HepG2 (cell line): ENCODE measurements at regions not wholly inside any gene's neighbourhood (a gene's known extent, or its start where the extent isn't known, plus 50 kb on each side); places are given as distances from the start of the nearest gene placed in this dataset.

Source experiments
- ATAC-seq: fragments of 200-7000 bp; cut with Tn5 transposase; 3 replicates; pipeline ENCODE4 v1.9.1; 2020; ENCODE audit warnings: mild to moderate bottlenecking, moderate library complexity
- BruUV-seq: library from RNA; stranded (reverse); fragments of 400-500 nt; replicated peaks from 2 replicates; lab custom pipeline; 2021; lab: Mats Ljungman, UMichigan
- CTCF ChIA-PET: fragments of 300-600 bp; formaldehyde crosslinking; extraction: SDS; loops from one replicate; lab custom pipeline; 2021; ENCODE audit warnings: low total read pairs, inconsistent platforms, low intra/inter-chr PET ratio; lab: Yijun Ruan, JAX
- POLR2A ChIA-PET: fragments of 350-600 bp; sonication (Branson Sonifier 250); formaldehyde crosslinking; loops from one replicate; lab custom pipeline; 2020; ENCODE audit warnings: antibody characterized with exemption, inconsistent platforms; lab: Yijun Ruan, JAX
- DNase-seq: peaks from one replicate; pipeline ENCODE4 v3.0.0-alpha.2; 2015; ENCODE audit warnings: low spot score
- FAIRE-seq: peaks from 3 replicates; lab custom pipeline; 2011; peaks lifted over from hg19 to GRCh38; lab: Jason Lieb, UNC
- H2AFZ ChIP-seq: one replicate; pipeline ENCODE4 v1.6.1; 2011; ENCODE audit warnings: low read length, inconsistent platforms
- H3K27ac ChIP-seq: fragments of 300-600 bp; 3 replicates; pipeline ENCODE4 v1.8.0; 2011; ENCODE audit warnings: mixed run types, mild to moderate bottlenecking, mixed read lengths, low read length, inconsistent platforms; ENCODE audit not compliant: insufficient read depth; ENCODE audit errors: extremely low read length
- H3K27me3 ChIP-seq, 2 experiments: fragments of 200-600 bp in 1 of 2; 2 replicates in 1 of 2; 3 replicates in 1 of 2; pipeline versions ENCODE4 v1.6.0 to v1.8.0; 2011; ENCODE audit warnings: low read length in 2 of 2, mild to moderate bottlenecking in 2 of 2, moderate library complexity in 2 of 2, inconsistent platforms in 1 of 2; ENCODE audit not compliant: insufficient read depth in 2 of 2, control insufficient read depth in 1 of 2
- H3K36me3 ChIP-seq, 2 experiments: fragments of 200-600 bp in 1 of 2; replicated peaks in 1 of 2; 2 replicates in 1 of 2; 3 replicates in 1 of 2; pipeline versions ENCODE4 v1.5.1 to v1.8.0; 2011; ENCODE audit warnings: low read length in 2 of 2, inconsistent platforms in 1 of 2; ENCODE audit not compliant: insufficient read depth in 2 of 2, control insufficient read depth in 1 of 2
- H3K4me1 ChIP-seq: 2 replicates; pipeline ENCODE4 v1.5.1; 2012; ENCODE audit warnings: low read length, inconsistent platforms; ENCODE audit not compliant: insufficient read depth
- H3K4me2 ChIP-seq: 2 replicates; pipeline ENCODE4 v1.6.0; 2011; ENCODE audit warnings: low read depth, low read length, inconsistent platforms
- H3K4me3 ChIP-seq, 3 experiments: fragments of 200-600 bp in 1 of 3; sonication (generic), shearing (Covaris generic) in 1 of 3; replicated peaks in 1 of 3; 2 replicates each; pipeline ENCODE4 v1.5.1; 2011 to 2016; ENCODE audit warnings: low read length in 3 of 3, inconsistent platforms in 2 of 3, low read depth in 2 of 3, mild to moderate bottlenecking in 2 of 3, control low read depth in 1 of 3, mixed read lengths in 1 of 3; ENCODE audit not compliant: insufficient read depth in 1 of 3
- H3K79me2 ChIP-seq: one replicate; pipeline ENCODE4 v1.6.1; 2011; ENCODE audit warnings: low read length, inconsistent platforms; ENCODE audit not compliant: insufficient read depth
- H3K9ac ChIP-seq: 2 replicates; pipeline ENCODE4 v1.6.0; 2011; ENCODE audit warnings: mild to moderate bottlenecking, low read depth, low read length, inconsistent platforms; ENCODE audit not compliant: insufficient read depth
- H3K9me3 ChIP-seq: 2 replicates; pipeline ENCODE4 v1.5.1; 2012; ENCODE audit warnings: mild to moderate bottlenecking, low read length
- H4K20me1 ChIP-seq: 2 replicates; pipeline ENCODE4 v1.6.0; 2011; ENCODE audit warnings: inconsistent platforms, mild to moderate bottlenecking, low read length, moderate library complexity; ENCODE audit not compliant: insufficient read depth
- ELK4 ChIP-seq: sonication (generic); formaldehyde crosslinking; IDR thresholded peaks from 2 replicates; pipeline ENCODE4 v1.9.0; 2021; ENCODE audit warnings: missing genetic modification reagents, borderline replicate concordance
- HNF1B ChIP-seq: sonication (generic); formaldehyde crosslinking; IDR thresholded peaks from 2 replicates; pipeline ENCODE4 v1.5.1; 2020; ENCODE audit warnings: mild to moderate bottlenecking, moderate library complexity, missing genetic modification reagents
- POLR2AphosphoS2 ChIP-seq: IDR thresholded peaks from 2 replicates; pipeline ENCODE4 v1.6.1; 2011; ENCODE audit warnings: low read depth, low read length, improper control_type of control experiment
- SMAD9 ChIP-seq: sonication (generic); formaldehyde crosslinking; IDR thresholded peaks from 2 replicates; pipeline ENCODE4 v1.5.1; 2020; ENCODE audit warnings: mild to moderate bottlenecking, missing genetic modification reagents
- WIZ ChIP-seq: sonication (generic); formaldehyde crosslinking; IDR thresholded peaks from 2 replicates; pipeline ENCODE4 v1.5.1; 2020; ENCODE audit warnings: mild to moderate bottlenecking, missing genetic modification reagents
- ZNF18 ChIP-seq: sonication (generic); formaldehyde crosslinking; IDR thresholded peaks from 2 replicates; pipeline ENCODE4 v1.8.0; 2022; ENCODE audit warnings: mild to moderate bottlenecking, missing genetic modification reagents; ENCODE audit not compliant: insufficient replicate concordance
- WGBS: methylation state at CpG from one replicate; pipeline ENCODE4 v1.1.6; 2017; ENCODE audit warnings: low lambda C conversion rate; 5-methylcytosine and 5-hydroxymethylcytosine counted together
- in situ Hi-C: cut with HindIII; loops from 2 replicates; pipeline ENCODE4 v1.10.0; 2017; ENCODE audit warnings: low pct_unique_long_range_greater_than_20kb; ENCODE audit not compliant: extremely low pct_ligation_motif_present
- intact Hi-C: fragments of 100-400 bp; cut with micrococcal nuclease; formaldehyde crosslinking; loops from one replicate; pipeline ENCODE4 v1.10.0; 2022; ENCODE audit not compliant: unreplicated experiment

GRCh38 chr10:25766687-25767221 is 167.3 kb upstream of the MYO3A start:
- intact Hi-C loops (no loop called here), in situ Hi-C loops (no loop called here)
- Histone ChIP-seq H2AFZ (no peak overlapping the region), H3K4me2 (no peak overlapping the region), H3K36me3 (no peaks in the 10 kb centered on the region), H3K4me3 (no peak overlapping the region), H3K79me2 (no peaks in the 10 kb centered on the region), H3K4me1 (no peaks in the 10 kb centered on the region), H3K9me3 (no peaks in the 10 kb centered on the region), H3K9ac (no peak overlapping the region), H4K20me1 (no peaks in the 10 kb centered on the region), H3K27me3 (no peaks in the 10 kb centered on the region; a peak in 1 of 5 replicates), H3K27ac (no peak overlapping the region)
- FAIRE-seq (no peak), DNase-seq (no peak), ATAC-seq (no peak)
- POLR2A ChIA-PET = no interaction called here
- whole genome bisulfite sequencing = 37% methylated on average over 16 of the region's 16 CpGs
- TF ChIP-seq SMAD9 (CRISPR knock-in tag) = no peak
- CTCF ChIA-PET = no interaction called here
- no TSS peak for BruUV-seq

GRCh38 chr10:25768167-25768566 is 165.9 kb upstream of the MYO3A start:
- ATAC-seq (no peak), FAIRE-seq (no peak), DNase-seq (no peak)
- Histone ChIP-seq H3K4me3 (no peak overlapping the region), H3K27ac (no peak overlapping the region), H3K27me3 (no peaks in the 10 kb centered on the region; a peak in 1 of 5 replicates), H3K4me1 (no peaks in the 10 kb centered on the region), H3K9me3 (no peaks in the 10 kb centered on the region), H4K20me1 (no peaks in the 10 kb centered on the region), H3K36me3 (no peaks in the 10 kb centered on the region), H2AFZ (no peak overlapping the region), H3K9ac (no peak overlapping the region), H3K79me2 (no peaks in the 10 kb centered on the region), H3K4me2 (no peak overlapping the region)
- intact Hi-C loops (no loop called here), in situ Hi-C loops (no loop called here)
- no TSS peak for BruUV-seq
- CTCF ChIA-PET = no interaction called here
- 6% methylated on average over 3 of the region's 3 CpGs for WGBS
- POLR2A ChIA-PET = no interaction called here
- TF ChIP-seq POLR2AphosphoS2 = no peak

GRCh38 chr10:25778646-25779045 is 155.4 kb upstream of the MYO3A start:
- no peak for FAIRE-seq
- WGBS = 8% methylated on average over 5 of the region's 5 CpGs
- POLR2A ChIA-PET = no interaction called here
- Histone ChIP-seq H3K9me3 (no peaks in the 10 kb centered on the region), H3K36me3 (no peaks in the 10 kb centered on the region), H3K79me2 (no peaks in the 10 kb centered on the region), H3K27me3 (no peaks in the 10 kb centered on the region), H3K4me1 (no peaks in the 10 kb centered on the region), H2AFZ (no peak overlapping the region), H3K4me3 (no peak overlapping the region), H4K20me1 (no peaks in the 10 kb centered on the region), H3K4me2 (no peak overlapping the region), H3K9ac (no peak overlapping the region), H3K27ac (no peak overlapping the region)
- in situ Hi-C loops = no loop called here
- no peak for ATAC-seq
- DNase-seq = no peak
- intact Hi-C loops = no loop called here
- BruUV-seq = no TSS peak
- CTCF ChIA-PET = no interaction called here
- TF ChIP-seq ELK4 (CRISPR knock-in tag) (no peak), ZNF18 (CRISPR knock-in tag) (no peak), WIZ (no peak), HNF1B (no peak)
